NCI-H345 treated with DMSO at 0.1 percent for 48 hours (cell line): ENCODE measurements at regions not wholly inside any gene's neighbourhood (a gene's known extent, or its start where the extent isn't known, plus 50 kb on each side); places are given as distances from the start of the nearest gene placed in this dataset.

Experiments
- DNase-seq: peaks from one replicate; lab custom pipeline; 2025; ENCODE audit not compliant: unreplicated experiment; lab: John Stamatoyannopoulos, UW

DNA sequence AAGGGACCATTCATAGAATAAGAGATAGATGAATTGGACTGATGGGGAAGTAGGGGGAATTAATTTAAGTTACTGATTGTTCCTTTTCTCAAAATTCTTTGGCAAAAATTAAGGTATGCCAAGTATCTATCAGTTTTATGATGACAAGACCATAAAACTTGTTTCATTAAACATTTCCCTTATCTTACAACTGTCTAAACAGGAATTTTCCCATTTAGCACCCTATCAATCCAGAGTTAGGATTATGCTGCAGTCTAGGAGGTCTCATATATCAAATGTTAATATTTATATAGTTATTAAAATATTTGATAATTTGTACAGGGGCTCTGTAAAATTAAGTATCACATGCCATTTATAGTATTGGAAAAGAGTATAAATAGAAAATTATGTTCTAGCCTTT, 51.5 kb upstream of the ARID1B start:
- no peak for DNase-seq

DNA sequence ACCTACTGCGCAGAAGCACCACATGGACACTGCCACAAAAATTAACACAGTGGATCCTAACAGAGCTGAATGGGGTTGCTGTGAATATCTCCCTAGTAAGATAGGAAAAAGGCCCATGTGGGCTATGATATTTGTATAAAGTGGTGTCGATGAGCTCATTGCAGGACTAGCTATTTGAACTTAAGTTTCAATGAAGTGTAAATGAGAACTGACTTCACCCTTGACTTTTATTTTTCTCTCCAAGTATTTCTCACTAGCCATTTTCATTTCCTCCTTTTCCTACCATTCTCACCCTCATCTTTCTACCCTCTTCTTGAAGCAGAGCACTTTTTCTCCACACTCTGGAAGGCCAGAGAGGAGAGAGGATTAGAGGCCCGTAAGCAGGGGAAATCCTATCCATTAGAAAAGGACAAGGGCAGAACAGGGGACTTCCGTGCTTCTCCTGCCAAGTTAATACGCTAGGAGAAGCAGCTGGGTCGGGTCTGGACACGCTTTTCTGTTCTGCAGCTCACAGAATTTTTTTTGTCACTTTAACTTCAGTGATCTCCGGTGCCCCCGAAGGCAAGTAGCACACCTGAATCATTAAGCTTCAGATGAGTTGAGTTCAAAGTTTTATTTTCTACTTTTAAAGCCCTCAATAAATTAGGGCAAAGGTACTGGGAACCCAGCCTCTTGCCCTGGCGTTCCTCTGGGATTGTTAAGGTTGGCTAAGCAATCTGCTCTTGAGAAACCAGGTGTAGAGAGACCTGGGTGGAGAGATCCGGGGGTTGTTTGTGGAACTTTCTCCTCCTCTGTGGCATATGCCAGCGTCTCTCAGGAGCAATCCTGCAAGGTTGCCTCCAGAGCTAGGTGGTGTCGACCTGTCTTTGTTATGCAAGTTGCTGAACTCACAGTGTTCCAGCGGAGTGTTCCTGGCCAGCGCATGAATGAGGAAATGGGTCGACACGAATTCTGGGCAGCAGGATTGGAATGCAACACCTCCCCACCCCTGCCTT, 56.2 kb upstream of the ARID1B start:
- DNase-seq, result no peak

DNA sequence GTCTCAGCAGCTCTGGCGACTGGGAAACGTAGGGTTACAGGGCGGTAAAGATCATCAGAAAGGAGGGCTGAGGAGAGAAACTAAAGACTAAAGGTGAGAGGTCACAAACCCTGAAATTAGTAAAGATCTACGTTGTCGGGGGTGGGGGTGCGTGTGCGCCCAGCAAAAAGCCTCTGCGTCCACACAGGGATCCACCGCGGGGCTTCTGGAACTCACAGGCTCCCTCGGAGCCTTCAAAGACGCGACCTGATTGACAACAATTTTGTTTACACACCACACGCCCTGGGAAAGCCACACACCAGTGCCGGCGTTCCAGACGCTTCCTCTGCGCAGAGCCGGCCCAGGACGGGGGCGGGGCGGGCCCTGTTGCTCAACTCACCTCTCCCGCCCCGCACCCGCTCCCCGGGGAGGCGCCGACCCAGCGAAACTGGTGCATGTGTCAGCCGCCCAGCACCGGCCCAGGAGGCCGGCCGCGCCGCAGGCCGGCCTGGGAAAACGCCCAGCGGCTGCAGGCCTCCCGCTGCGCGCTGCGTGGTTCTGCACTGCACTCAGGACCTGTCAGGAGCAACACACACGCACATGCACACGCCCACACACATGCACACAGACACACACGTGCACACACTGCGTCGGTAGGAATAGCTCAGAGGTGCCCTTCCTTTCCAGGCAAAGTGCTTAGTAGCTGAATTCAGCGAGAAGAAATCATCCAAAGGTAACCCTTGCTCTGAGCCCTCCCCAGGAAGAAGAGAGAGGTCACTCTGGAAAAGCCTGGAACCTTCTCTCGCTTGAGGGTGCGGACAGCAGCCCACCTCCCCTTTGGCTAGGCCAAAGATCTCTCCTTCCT, 57.2 kb upstream of the ARID1B start:
- DNase-seq, result no peak

DNA sequence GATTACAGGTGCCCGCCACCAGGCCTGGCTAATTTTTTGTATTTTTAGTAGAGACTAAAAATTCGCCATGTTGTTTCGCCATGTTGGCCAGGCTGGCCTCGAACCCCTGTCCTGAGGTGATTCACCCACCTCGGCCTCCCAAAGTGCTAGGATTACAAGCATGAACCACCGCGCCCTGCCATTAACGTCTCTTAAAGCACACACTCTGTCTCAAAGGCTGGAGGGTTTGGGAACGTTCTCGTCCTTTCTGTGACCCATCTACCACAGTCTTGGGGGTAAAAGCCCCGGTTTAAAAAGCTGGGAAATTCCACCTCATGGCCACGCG, 57.8 kb upstream of the ARID1B start:
- no peak for DNase-seq

DNA sequence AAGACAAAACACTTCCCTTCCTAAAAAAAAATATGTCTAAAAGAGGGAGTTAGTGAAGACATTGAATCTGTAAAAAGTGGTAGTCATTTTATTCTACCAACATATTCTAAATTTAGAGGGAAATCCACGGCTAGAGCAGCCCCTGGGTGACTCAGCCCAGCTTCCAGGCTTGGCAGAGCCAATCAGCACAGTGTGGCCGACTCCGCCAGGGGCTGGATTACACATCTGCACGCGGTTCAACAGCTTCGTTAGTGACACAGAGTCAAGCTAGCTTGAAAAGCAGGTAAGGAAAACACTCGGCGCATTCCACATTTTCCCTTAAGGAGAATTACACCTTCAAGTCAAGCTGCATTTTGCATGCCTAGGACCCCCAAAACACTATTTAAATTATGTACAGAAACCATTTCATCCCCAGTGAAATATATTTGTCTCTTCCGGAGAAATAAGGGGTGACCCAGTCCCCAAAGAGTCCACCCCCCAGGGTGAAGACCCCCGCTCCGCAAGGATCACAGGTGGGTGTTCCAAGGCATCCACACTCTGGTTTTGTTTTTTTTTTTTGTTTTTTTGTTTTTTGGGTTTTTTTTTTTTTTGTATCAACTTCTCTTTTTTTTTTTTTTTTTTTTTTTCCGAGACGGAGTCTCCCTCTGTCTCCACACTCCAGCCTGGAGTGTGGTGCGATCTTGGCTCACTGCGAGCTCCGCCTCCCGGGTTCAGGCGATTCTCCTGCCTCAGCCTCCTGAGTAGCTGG, 58.4 kb upstream of the ARID1B start:
- no peak for DNase-seq

DNA sequence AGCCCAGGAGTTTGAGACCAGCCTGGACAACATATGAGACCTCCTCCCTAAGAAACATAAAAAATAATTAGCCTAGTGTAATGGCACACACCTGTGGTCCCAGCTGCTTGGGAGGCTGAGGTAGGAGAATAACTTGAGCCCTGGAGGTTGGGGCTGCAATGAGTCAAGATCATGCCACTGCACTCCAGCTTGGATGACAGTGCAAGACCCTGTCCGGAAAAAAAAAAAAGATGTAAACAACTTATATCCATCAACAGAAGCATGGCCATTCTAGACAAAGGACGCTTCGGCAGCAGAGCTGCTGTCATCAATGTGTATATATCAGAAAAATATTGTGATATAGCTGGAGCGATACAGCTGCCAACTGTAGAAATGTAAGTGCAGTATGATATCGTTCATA, 59.6 kb upstream of the ARID1B start:
- DNase-seq, result no peak

DNA sequence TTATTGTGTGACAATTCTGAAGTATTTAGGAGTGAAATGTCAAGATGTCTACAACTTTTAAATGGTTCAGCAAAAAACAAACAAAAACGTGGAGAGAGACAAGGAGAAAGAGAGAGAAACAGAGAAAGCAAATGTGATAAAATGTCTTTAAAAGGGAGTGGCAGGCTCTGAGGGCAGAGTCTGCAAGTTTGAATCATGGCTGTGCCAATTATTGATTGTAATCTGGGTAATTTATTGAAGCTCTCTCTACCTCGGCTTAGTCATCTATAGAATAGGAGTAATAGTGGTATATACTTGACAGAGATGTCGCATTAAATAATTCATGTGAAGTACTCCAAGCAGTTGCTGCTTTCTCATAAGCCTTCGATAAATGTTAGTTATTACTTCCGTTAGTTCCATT, 61.3 kb upstream of the ARID1B start:
- DNase-seq, result no peak

DNA sequence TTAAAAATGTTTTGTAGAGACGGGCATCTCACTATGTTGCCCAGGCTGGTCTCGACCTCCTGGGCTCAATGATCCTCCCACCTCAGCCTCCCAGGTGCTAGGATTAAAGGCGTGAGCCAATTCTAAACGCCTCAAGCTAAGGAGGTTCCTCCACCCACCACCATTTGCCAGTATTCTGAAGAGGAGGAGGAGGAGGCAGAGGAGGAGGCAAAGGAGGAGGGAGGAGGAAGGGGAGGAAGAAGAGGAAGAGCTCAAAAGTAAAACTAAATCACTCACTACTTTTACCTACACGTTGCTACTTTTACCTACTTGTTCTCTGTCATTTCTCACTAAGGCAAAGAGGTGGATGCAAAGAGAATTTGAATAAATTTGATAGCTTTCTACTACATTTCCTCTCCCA, 63.6 kb upstream of the ARID1B start:
- DNase-seq, result no peak

DNA sequence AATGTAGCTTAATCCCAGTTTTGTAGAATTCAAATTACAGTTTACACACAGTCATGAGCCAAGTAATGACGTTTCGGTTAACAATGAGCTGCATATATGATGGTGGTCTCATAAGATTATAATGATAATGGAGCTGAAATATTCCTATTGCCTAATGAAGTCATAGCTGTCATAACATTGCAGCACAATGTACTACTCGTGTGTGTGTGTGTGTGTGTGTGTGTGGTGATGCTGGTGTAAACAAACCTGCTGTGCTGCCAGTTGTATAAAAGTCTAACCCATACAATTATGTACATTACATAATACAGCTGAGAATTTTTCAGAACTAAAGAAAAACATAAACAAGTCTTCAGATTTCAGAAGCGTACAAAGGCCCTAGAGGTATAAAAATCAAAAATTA, 66.7 kb upstream of the ARID1B start:
- no peak for DNase-seq

DNA sequence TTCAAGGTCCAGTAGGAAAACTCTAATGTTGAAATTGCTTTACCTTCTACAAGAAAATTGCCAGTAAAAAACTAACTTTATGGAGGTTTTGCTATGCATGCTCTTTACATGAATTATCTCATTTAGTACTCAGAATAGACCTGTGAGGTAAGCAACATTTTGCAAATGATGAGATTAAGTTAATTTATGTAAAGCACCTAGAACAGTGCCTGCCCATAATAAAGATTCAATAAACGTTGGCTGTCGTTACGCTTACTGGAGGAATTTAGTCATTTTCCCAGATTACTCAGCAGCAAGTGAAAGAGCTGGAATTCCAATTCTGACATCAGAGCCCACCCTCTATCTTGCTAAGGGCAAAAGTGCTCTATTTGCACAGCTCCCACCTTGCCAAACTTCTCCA, 69.4 kb upstream of the ARID1B start:
- DNase-seq, result no peak

DNA sequence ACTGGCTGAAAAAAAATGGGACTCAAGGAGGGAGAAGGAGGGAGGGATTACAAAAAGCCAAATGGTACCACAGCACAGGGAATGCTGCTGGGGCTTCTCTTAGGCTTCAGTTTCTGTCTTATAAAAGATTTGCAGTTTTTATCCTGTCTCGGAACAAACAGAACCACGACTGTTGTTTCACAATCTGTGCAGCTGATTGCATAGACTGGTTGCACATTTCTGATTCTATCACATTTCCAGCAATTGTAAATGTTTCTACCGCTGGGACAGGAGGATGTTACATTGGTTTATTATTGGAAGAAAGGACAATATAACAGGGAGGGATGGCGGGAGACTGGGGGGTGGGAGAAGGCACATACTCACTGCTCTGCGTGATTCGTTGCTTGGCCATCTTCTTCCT, 73.5 kb upstream of the ARID1B start:
- DNase-seq, result no peak

DNA sequence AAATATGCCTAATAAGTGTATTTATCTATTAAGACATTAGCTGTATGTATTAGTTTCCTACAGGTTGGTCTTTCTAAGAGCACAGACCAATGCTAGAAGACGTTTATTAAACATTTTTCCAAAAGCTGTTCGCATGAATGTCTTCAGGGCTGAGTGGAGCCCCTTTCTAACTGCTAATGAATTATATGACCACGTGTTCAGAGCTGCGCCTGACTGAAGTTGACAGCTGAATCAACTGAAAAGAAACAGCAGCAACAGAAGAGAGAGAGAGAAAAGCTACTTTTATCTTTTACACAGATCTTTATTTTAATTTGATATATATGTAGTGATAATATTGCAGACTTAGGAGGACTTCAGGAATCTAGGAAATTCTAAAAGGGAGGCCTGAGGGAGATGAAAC, 75.2 kb upstream of the ARID1B start:
- DNase-seq, result no peak

DNA sequence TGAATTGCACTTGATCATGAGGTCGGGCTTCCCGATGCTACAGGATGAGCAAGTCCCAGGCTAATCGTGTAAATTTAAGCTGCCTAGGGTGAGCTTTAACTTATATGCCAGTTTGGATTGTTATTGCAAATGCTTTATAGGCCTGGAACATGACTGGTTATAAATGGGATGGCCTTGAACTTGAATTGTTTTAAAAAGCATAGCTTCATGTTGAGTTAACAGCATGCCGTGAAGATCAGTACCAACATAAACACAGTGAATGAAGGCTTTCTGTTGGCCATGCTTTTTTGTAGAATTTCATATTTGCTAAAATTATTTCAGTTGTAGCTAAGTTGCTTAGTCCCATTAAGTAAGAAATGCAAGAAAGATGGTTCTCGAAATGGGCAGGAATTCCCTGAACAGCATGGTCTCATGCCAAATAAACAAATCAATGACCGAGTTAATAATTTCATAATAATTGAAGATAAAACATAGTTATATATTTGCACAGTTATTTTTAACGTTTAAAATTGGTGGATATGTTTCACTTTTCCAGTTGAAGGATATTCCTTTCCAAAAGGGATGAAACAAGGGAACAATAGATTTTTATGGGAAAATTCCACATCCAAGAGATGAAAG, 76.6 kb upstream of the ARID1B start:
- no peak for DNase-seq

DNA sequence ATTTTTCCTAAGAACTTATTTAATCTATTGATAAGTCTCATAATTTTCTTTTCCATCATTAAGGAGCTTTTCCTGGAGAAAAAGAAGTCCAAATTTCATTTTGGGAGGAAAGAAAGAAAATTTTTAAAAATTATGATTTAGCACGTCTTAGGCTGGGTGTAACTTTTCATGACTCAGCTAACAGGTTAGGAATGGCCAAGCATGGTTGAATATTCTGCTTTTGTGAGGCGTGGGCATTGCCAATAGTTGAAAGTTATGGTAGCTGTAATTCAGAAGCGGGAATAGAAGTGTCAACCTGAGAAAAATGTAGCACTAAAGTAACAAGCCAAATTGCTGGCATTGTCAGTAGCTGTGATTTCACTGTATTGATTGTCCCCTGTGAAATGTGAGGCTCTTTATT, 77.2 kb upstream of the ARID1B start:
- no peak for DNase-seq

DNA sequence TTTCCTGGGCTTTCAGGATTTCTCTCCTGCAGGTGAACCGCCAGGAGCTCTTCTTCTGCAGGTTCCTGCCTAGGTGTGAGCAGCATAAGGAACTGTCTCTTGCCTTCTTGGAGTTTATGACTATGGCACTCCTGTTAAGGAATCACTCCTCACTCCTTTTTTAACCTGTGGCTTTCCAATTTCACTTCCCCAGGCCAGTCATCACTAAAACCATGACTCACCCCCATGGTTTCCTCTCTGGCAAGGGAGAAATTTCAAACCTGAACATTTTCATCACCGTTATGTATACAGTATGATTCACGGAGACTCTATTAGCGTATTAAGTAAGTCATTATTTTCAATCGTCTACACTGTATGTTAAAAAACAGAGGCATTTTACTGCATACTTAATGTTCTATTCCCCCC, 78.2 kb upstream of the ARID1B start:
- DNase-seq, result no peak

DNA sequence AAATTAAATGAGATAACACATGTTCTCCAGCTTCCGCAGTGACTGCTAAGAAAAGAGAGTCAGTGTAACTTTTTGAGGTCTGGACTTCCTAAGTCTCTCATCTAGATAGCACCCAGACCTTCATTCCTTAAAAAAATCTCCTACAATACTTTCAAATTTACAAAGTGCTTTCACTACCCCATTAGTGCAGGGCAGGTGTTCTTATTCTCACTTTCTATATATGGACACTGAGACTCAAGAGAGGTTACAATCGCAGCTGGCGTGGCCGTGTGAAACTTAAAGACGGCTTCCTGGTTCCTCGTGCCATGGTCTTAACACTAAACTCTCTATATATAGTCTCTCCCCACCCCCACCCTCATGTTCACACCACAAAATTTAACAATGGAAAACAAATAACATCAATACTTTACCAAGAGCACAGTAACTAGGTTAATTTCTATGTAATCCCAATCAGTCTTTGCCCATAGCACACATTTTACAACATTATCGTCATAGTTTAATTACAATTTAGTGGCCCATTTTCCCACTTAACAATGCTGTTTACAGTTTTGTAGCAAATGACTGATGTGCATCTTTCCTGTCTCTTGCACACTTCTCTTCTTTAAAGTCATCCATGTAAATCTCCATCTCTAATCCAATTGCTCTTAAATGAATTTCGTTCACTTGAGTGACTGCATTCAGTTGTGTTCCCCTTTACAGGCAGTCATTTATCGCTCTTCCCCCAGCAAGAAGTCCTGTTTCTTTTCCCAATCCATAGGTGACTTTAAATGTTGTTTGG, 78.8 kb upstream of the ARID1B start:
- DNase-seq, result no peak

DNA sequence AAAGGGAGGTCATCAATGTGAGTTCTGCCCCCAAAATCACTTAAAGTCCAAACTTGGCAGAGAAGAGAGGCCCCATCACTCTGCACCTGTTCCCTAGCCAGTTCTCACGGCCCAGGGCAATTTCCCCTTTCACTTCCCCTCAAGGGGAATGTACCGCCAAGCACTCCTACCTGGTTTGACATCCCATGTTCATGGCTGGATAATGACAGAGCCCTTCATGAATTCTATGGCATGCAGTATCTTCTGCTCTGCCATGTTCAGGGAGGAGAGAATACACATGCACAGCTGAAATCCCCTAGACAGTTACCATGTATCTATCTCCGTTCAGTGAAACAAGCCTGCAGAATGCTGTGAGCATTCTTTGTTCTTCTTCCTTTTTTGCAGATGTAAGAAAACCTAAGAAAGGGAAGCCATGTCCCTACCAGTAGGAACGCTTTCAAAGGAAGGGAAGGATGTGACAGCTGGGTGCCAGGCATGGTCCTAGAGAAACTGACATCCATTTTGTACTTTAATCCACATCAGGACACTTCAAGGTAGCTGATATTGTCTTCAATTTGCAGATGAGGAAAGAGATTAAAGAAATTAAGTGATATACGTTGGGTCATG, 79.8 kb upstream of the ARID1B start:
- no peak for DNase-seq

DNA sequence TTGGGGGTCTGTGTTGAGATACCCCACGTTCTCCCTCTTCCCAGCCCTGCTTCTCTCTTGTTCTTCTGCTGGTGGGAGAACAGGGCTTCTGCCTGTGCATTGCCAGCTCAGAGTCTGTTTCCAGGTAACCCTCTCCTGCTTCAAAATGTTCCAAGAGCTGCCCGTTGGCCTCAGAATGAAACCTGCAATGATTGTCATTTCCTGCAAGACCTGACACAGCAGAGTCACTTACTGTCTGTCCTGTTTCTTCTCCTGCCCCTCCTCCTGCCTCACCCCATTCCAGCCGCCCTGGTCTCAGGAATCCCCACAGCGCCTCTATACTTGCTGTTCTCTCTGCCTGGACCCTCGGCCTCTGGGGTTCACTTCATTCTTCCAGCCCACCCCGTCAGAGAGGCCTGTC, 81.4 kb upstream of the ARID1B start:
- no peak for DNase-seq

DNA sequence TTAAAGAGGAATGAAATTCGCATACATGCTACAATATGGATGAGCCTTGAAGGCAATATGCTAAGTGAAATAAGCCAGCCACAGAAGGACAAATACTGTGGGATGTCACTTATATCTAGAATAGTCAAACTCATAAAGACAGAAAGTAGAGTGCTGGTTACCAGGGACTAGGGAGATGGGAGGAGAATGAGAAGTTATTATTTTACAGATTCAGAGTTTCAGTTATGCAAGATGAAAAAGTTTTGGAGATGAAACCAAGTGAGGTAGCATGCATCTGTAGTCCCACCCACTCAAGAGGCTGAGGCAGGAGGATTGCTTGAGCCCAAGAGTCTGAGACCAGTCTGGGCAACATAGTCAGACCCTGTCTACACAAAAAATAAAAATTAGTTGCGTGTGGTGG, 82.5 kb upstream of the ARID1B start:
- DNase-seq, result no peak

DNA sequence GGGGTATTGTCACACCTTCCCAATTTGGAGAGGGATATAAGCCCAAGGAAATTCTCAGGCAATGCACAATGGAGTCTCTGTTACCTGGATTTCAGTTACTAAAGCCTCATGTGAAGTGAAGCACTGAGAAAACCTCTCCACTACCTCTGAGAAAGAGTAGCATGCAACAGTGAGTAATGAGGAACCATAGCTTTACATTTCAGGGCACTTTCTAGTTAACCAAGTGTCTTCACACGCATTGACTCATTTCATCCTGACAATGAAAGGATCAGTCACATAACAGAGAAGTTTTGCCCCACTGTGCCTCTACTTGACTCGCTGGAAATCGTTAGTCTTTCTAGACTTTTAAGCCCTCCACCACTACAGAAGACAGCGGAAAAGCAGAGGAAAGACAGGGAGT, 86.2 kb upstream of the ARID1B start:
- no peak for DNase-seq
